Suppressor macrophage (primary cell): ENCODE measurements at regions not wholly inside any gene's neighbourhood (a gene's known extent, or its start where the extent isn't known, plus 50 kb on each side); places are given as distances from the start of the nearest gene placed in this dataset.
"Not testable (repeated sequence)": the region's sequence is repeated elsewhere in the genome, so short reads cannot be mapped to it uniquely, and the experiment has no call there.

ENCODE experiments used
- DNase-seq, 4 experiments: peaks; one replicate each; pipeline ENCODE4 v3.0.0-alpha.2; 2020 to 2022

DNA sequence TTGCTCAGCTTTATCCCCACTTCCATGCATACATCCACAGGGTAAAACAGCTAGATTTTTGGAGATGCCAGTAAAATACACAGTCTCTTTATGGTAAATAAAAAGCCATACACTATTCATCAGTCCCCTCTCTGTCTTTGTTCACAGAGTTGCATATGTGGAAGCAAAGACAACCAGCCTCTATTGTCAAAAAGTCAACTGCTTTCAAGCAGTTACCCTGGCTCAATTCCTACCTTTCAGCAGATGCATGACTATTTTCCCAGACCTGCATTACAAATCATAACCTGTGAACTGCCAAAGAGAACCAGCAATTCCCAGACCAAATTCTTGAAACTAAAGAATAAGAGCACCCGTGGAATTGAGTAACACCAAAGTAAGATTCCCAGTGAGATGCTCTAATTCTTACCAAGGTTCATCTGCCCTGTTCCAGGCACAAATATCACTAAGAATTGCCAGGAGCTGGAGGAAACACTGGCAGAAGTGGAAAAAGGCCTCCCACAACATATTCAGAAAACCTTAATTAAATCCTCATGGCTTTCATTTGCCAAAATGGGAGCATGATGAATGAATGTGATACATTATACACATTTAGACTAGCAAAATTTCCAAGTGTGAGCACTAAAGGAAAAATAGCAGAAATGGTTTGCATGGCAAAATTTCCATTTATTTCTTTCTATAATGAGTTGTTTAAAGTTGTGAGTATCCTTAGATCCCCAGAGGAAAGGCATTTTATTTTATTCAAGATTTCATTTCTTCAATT, 391.2 kb upstream of the ADGRL3 start:
- no peak for DNase-seq

DNA sequence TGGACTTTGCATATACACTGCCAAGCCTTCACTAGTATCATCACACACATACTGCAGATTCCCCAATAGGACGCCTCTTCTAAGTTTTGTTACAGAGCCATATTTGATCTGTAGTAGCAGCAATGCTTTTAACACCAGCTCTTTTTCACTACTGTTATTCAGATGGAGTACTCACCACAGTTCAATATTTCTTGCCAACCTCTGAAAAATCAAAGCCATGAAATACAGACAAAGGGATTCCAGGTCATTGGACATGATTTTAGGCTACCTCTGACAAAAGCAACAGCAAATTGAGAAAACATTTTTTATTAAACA, 390.7 kb upstream of the ADGRL3 start:
- no peak for DNase-seq

DNA sequence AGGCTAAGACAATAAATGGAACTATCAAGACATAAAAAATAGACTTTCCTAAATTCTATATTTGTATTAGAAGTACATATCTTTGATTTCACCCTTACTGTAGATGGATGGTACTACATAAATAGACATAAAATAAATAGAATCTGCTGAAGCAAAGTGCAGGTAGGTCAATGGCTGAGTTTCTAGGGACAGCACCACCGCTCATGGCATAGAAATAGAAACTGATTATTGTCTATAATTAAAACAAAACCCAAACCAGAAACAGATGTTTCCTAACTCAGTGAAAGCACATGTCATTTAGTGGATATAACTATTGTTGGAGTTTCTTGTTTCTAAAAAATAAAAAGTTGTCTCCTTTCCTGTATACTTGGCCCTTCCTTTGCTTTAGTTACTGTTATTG, 387.3 kb upstream of the ADGRL3 start:
- no peak for DNase-seq

DNA sequence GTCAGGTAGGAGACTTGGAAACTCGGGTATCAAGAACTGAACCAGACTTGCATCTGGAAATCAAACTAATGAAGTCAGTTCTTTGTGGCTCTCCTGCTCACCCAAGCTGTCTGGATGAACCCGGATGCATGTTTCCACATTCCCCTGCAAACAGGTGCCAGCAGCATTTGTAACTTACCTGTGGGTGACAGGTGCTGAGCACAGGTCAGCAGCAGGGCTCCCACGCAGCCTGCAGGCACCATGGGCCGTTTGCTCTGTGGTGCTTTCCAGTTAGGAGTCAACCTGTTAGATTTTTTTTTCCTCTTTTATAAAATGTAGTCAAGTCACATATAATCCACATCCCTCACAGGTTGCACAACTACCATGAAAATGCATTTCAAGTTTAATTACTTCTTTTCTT, 385.6 kb upstream of the ADGRL3 start:
- DNase-seq: no peak

DNA sequence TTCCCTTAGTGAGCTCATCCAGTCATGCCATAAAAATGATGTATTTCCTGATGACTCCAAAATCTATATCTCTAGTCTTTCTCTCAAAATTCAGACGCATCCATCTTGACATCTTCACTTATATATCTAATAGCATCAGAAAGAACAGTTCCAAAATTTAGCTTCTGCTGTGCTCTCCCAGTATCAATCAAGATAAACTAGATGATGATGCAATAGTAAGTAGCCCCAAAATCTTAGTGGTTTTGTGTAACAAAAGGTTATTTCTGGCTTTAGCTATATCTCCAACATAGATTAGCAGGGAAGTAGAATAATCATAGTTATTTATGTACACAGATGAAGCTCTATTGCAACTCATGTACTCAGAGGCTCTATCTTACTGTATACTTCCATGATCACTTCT, 382.5 kb upstream of the ADGRL3 start:
- DNase-seq: no peak

DNA sequence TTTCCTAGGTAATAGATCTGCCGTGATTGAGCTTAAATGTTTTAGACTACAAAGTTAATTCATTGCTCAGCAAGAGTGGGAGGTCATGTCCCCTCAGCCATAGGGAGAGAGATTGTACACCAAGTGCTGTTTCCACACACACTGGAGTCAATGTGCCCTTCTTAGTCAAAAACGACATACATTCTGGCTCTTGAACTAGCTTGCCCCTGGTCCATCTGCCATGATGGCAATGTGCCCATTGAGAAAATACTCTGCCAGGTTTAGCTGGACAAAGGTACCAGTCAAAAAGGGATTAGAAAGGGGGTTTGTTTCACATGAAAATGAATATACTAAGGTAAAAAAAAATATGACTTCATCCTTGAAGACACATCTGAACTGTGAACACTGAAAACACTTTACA, 377.1 kb upstream of the ADGRL3 start:
- DNase-seq: no peak

DNA sequence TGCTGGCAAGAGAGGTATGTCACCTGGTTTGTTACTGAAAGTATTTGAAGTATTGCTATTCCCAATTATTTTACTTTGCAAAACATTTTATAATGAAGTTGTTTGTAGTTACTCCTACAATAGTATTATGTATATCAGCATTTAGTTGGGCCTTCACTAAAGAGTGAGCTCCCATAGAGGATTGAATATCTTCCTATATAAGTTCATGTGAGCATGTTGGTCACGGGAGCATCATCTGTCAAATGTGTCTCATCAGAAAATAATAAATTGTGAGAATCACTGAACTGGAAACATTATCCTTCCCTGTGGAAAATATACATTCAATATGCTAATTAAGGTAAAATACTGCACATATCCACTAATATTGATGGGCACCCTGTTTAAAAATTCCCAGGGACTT, 360.1 kb upstream of the ADGRL3 start:
- DNase-seq: no peak

DNA sequence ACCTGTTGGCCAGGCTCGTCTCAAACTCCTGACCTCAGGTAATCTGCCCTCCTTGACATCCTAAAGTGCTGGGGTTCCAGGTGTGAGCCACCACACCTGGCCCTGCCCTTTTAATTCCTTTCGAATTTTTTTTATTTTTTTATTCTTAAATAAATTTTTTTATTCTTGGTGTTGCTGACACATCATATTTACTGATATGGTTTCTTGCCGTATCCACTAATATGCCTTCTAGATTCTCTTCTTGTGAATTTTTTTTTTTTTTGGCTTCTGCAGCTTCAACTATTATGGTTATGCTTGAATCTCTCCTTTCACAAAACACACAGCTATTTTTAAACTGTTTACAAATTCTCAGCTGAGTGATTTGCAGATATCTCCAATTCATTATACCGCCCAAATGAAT, 353.4 kb upstream of the ADGRL3 start:
- DNase-seq: no peak

DNA sequence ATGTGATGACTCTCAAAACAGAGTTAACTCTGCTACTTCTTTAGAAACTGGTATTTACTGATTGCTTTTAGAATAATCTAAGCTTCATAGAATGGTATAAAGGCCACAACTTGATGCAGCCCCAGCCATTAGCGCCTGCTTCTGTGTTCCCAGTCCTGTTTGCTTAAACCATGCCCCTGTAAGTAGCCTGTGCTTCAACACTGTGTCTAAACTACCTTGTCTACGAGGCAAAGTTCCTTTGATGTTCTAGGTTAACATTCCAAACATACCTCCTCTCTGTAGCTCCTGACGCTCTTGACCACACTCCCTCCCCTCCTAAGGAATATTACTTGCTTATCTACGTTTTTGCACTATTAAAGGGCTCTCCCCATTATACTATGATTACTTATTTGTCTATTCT, 352.5 kb upstream of the ADGRL3 start:
- no peak for DNase-seq

DNA sequence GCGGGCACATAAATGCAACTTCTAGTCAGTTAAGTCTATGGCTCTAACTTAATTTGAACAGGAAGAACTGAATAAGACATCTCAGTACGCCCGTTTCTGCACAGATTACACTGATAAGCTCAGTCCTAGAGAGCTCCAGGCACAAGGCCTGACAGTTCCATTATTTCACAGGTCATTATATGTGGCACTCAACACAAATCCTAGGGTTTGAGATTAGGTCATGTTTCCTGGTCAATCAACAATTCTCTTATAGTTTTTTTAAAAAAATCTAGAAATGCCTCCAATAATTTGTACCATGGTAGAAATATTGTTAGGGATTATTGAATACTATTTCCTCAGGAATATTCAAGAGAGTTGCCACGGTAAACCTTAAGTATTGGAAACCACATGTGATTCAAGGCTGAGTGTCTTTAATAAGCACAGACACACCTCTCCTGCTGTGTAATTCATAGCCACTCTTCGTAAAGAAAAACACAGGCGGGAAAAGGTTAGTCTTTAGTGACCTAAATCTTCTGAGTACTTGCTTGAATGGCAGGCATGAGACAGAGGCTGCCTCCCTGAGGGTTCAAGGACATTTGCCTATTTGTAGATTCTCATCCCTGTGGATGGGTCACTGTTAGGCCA, 342.9 kb upstream of the ADGRL3 start:
- DNase-seq: no peak

DNA sequence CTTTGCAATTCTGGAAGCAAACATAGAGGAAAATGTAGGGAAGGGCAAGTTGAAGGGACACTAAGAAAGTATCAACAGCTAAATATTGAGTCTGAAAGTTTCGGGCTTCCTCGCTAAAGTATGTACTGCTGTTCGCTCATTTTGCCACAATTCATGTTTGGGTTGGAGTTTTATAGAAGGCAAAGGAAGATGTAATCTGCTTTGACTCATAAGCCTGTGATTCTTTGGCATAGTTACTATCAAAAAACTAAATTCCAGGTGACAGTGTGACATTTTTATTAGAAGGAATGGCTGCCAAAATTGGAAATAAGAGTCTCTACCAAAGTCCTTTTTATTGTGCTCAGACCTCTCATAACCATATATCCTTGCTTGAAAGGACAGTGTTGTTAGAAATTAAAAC, 336.7 kb upstream of the ADGRL3 start:
- no peak for DNase-seq

DNA sequence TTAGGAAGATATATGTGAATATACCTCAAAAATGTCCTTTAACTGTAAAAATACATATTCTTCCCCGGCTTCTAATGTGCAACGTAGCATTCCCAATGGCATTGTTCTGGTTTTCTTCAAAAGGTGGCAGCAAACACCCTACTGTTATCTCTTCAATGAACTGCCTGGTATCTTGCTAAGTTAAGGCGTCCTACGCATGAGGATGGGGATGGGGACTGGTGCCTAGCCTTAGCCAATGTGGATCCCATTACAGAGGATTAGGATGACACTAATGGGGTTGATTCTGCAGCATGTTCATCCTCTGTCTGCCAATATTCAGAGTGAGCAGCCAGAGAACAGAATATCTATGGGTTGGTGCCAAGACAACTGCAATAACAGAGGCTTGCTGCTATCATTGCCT, 334.9 kb upstream of the ADGRL3 start:
- DNase-seq: no peak

DNA sequence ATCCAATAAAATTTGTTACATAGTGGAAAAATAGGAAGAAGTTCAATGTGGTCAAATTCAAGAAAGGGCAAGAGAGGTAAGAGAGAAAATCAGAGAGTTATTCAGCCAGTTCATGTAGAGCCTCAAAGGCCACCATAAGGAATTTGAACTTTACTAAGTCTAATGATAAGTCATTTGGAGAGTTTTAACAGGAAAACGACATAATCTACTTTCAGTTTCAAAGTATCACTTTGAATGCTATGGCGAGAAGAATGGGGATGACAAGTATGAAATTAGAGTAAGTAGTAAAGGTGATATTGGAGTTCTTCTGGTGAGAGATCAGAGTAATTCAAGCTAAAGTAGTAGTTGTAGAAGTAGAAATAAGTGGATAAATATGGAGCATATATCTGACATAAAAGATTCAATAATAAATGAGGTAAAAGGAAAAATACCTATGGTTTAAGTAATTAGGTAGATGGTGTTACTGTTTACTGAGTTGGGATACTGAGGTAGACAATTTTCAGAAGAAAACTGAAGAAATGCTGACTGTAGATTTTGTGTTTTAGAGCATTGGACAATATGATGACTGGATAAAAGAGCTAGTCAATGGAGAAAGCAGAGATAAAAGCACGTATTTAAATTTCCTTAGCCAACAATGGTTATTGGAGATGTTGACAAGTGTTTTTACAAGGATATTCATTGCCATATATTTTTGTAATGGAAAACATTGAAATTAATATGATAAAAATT, 331.7 kb upstream of the ADGRL3 start:
- DNase-seq: no peak

DNA sequence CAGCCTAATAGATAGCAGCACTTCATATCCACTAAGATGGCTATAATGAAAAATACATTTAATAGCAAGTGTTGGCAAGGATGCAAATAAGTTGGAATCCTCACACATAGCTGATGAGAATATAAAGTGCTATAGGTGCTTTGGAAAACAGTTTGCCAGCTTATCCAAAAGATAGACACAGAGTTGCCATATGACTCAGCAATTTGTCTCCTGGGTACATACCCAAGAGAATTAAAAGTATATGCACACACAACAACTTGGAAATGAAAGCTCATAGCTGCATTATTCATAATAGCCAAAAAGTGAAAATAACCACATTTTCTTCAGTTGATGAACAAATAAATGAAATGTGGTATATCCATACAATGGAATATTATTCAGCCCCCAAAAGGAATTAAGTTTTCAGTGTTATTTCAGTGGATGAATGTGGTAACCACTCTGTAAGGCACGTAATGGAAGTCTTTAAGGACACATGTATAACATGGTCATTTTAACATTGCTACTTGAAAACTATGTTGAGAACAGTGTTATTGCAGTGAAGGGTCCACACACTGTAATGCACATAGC, 320.9 kb upstream of the ADGRL3 start:
- no peak for DNase-seq

DNA sequence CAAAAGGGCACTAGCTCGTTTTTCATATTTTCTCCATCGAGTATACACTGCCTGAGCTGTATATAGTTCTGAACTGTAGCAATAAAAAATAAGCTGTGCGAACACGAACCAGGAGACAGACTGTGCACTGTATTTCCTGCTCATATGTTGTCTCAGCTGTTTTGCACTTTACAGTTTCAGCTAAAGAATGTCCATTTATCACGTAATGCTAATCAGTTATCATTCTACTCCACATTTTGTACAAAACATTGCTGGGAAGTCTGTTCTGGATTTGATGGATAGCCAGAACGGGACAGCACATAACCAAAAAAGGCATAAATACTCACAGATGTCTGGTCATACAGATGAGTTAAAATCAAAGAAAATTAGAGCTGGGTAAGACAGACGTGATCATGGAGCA, 315.5 kb upstream of the ADGRL3 start:
- DNase-seq: no peak

DNA sequence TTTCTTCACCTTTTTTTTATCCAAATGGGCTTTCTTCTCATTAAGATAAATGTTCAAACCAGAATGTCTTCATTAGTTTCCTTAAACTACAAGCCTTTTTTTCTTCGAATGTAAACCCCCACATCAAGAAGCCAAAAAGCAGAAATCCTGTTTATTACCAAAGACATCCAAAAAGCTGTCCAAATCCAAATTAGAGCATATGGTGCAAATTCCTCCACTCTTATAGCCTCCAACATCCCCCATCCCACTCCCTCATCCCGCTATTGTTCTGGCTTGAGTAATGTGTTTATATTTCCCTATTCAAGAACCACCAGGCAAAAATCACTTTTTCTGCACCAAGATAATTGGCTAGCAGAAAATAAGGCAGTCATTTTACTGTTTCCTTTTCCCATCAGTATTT, 315.1 kb upstream of the ADGRL3 start:
- no peak for DNase-seq

DNA sequence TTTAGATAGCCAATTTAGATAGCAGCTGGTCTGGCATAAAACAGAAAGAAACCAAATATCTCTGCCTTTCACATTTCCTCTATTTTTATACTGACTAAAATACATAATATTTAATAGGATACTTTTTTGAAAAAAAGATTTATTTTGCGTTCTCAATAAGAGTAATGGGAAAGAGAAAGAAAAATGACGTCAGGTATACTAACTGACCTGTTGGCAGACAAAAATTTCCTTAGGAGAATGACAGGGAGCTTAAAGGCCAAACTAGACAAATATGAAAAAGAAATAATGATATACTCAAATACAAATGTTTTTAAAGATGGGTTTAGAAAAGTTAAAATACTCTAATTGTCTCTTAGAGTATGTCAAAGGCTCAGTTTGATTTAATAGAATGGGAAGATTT, 309.4 kb upstream of the ADGRL3 start:
- DNase-seq: no peak

DNA sequence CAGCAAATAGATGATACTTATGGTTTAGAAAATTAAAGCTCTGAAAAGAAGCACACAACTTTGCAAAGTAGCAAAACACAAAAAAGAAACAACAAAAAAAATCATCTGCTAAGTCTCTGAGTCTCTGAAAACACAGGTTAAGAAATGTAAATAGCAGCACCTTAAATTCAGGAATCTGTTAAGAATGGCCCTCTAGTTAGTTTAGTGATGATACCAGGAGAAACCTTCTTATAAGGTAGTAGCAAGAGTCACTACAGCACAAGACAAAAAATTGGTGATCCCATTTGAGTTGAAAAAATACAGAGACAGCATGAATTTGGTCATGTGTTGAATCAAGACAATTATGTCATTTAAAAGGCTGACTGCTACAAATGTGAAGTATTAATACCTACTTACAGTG, 308.2 kb upstream of the ADGRL3 start:
- DNase-seq: no peak

DNA sequence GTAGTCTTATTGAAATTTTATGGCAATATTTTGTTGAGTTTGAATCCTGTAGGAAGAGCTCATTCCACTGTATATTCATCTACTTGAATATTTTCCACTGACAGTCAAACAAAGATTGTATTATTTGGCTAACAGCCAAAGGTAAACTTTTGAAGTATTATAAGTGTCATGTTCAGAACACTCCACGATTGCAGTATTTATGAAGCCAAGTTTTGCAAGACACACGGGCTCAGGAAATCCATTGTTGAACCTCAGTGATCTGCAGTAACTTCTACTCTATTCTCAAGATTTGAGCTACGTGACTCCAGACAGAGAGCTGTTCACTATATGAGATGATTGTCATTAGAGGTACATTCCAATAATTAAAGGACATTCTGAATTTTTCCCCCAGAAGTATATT, 302.7 kb upstream of the ADGRL3 start:
- DNase-seq: no peak

DNA sequence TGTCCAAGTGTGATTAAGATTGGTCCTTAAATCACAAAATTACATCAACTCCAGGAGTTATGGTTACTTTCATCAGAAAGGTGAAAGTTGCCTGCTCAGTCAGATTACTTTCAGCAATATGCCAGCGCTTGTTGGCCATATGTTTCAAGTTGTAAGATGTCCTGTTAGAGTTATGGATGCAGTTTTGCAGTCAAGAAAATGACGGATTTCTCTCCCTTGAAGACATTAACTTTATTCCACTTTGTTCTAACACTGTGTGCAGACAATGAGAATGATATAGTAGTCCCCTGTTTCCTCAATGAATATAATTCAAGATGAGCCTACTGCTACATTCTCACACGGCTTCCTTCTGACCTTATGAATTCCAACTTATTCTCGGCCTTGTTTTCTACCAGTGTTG, 295.0 kb upstream of the ADGRL3 start:
- DNase-seq: no peak

DNA sequence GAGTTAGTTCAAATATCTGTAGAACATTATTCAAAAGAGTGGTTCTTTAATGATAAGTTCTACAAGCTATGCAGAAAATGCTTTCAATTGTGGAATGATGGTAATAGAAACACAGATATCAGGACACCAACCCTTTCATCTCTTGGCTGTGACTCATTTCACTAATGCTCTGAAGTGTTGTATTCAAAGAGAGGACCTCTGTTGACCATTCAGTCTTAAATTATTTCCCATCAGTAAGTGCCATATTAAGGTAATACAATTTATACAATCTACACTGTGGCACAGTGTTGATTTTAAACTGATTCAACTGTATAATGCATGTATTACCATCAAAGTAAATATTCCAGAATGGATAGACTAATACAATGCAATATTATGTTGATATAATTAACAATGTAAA, 289.0 kb upstream of the ADGRL3 start:
- DNase-seq: no peak

DNA sequence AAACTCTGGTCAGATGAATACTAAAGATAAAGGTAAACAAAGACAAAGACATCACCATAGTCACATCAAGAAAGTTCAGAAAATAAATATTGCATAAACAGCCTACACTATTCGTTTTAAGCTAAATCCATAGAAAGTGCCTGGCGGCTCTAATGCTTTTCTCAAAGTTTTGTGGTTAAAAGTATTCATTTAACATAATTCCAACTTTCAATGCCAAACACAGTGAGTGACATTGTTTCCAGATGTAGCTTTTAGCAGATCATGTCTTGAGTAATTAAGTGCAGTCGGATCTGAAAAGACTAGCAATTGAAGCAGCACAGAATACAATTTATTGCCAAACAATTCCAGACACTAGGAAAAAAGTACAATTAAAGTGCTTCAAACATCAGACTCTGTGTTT, 287.1 kb upstream of the ADGRL3 start:
- DNase-seq: no peak

DNA sequence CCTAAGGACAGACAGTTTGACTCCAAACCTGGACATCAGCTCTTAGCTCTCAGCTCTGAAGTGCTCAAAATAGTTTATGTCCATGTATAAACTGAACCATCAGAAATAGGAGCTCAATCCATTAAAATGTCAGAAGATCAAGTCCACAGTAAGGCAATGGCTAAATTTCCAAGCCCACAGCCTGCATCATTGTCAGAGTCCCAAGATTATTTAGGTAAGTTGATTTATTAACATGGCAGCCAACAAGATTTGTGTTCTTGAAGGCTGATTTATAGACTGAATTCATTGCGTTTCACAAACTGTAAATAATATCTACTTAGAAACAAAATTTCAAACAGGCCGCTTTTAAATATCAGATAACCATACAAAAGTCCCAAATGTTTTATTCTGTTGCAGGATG, 286.5 kb upstream of the ADGRL3 start:
- DNase-seq: no peak

DNA sequence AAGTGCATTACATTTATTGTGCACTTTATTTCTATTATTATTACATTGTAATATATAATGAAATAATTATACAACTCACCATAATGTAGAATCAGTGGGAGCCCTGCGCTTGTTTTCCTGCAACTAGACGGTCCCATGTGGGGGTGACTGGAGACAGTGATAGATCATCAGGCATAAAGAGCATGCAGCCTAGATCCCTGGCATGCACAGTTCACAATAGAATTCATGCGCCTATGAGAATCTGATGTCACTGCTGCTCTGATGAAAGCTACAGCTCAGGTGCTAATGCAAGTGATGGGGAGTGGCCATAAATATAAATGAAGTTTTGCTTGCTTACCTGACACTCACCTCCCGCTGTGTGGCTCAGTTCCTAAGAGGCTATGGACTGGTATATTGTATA, 278.4 kb upstream of the ADGRL3 start:
- DNase-seq: not testable (repeated sequence)
